GM12878 (cell line): ENCODE measurements at regions not wholly inside any gene's neighbourhood (a gene's known extent, or its start where the extent isn't known, plus 50 kb on each side); places are given as distances from the start of the nearest gene placed in this dataset.

Source experiments
- ATAC-seq: fragments of 200-7000 bp; cut with Tn5 transposase; 3 replicates; pipeline ENCODE4 v1.9.1; 2020; ENCODE audit warnings: mild to moderate bottlenecking, moderate library complexity
- BruUV-seq: library from RNA; stranded (reverse); fragments of 400-500 nt; replicated peaks from 2 replicates; lab custom pipeline; 2021; lab: Mats Ljungman, UMichigan
- CTCF ChIA-PET: fragments of 300-600 bp; sonication (Branson Sonifier 250); formaldehyde crosslinking; extraction: SDS; loops from one replicate; lab custom pipeline; 2021; ENCODE audit warnings: inconsistent platforms; lab: Yijun Ruan, JAX
- POLR2A ChIA-PET: fragments of 350-600 bp; formaldehyde crosslinking; extraction: SDS; loops from one replicate; lab custom pipeline; 2021; ENCODE audit warnings: inconsistent platforms; lab: Charles Lee
- RAD21 ChIA-PET: fragments of 300-600 bp; sonication (Branson Sonifier 250); formaldehyde crosslinking; loops from one replicate; lab custom pipeline; 2023; ENCODE audit warnings: antibody characterized with exemption; ENCODE audit not compliant: unreplicated experiment; lab: Charles Lee
- SMC1A ChIA-PET: fragments of 300-600 bp; sonication (Branson Sonifier 250); formaldehyde crosslinking; loops from one replicate; lab custom pipeline; 2023; ENCODE audit not compliant: unreplicated experiment, uncharacterized antibody; lab: Charles Lee
- DNase-seq: peaks from one replicate; pipeline ENCODE4 v3.0.0-alpha.2; 2011; ENCODE audit warnings: low read depth, low spot score
- FAIRE-seq: peaks from 3 replicates; lab custom pipeline; 2011; peaks lifted over from hg19 to GRCh38; lab: Jason Lieb, UNC
- H2AFZ ChIP-seq: 2 replicates; pipeline ENCODE4 v1.6.0; 2011; ENCODE audit warnings: low read depth, low read length, control low read depth; ENCODE audit not compliant: control insufficient read depth
- H3K27ac ChIP-seq: 2 replicates; pipeline ENCODE4 v1.5.1; 2011; ENCODE audit warnings: control low read depth; ENCODE audit not compliant: control insufficient read depth, insufficient read depth
- H3K27me3 ChIP-seq, 2 experiments: replicated peaks in 1 of 2; 2 replicates each; pipeline versions ENCODE4 v1.6.0 to v1.6.1; 2011; ENCODE audit warnings: low read length in 1 of 2; ENCODE audit not compliant: control insufficient read depth in 2 of 2, insufficient read depth in 2 of 2
- H3K36me3 ChIP-seq, 2 experiments: 2 replicates each; pipeline ENCODE4 v1.5.1; 2011; ENCODE audit warnings: low read length in 1 of 2; ENCODE audit not compliant: control insufficient read depth in 2 of 2, insufficient read depth in 2 of 2
- H3K4me1 ChIP-seq: 2 replicates; pipeline ENCODE4 v1.6.1; 2011; ENCODE audit warnings: mild to moderate bottlenecking, low read length, moderate library complexity, mixed read lengths; ENCODE audit not compliant: control insufficient read depth, insufficient read depth
- H3K4me2 ChIP-seq: 2 replicates; pipeline ENCODE4 v1.6.0; 2011; ENCODE audit warnings: control low read depth; ENCODE audit not compliant: control insufficient read depth, insufficient read depth
- H3K4me3 ChIP-seq: fragments of 200-600 bp; sonication (generic); 2 replicates; pipeline ENCODE4 v1.5.1; 2016
- H3K79me2 ChIP-seq: 2 replicates; pipeline ENCODE4 v1.6.0; 2011; ENCODE audit warnings: low read length; ENCODE audit not compliant: control insufficient read depth, insufficient read depth
- H3K9ac ChIP-seq: 2 replicates; pipeline ENCODE4 v1.8.0; 2011; ENCODE audit warnings: low read length, control low read depth, mixed read lengths; ENCODE audit not compliant: control insufficient read depth, insufficient read depth
- H3K9me3 ChIP-seq: replicated peaks from 3 replicates; pipeline ENCODE4 v1.5.1; 2011; ENCODE audit warnings: mild to moderate bottlenecking, low read length; ENCODE audit not compliant: control insufficient read depth, insufficient read depth
- H4K20me1 ChIP-seq: 2 replicates; pipeline ENCODE4 v1.6.0; 2011; ENCODE audit not compliant: control insufficient read depth, insufficient read depth
- BACH1 ChIP-seq: fragments of 450-650 bp; IDR thresholded peaks from 2 replicates; pipeline ENCODE4 v1.6.1; 2017; ENCODE audit warnings: mild to moderate bottlenecking, borderline replicate concordance
- BCL11A ChIP-seq: IDR thresholded peaks from 2 replicates; pipeline ENCODE4 v1.6.1; 2011; ENCODE audit warnings: low read depth, low read length
- E2F8 ChIP-seq: fragments of 450-650 bp; IDR thresholded peaks from 2 replicates; pipeline ENCODE4 v1.6.1; 2018; ENCODE audit warnings: mild to moderate bottlenecking, low read depth, moderate library complexity; ENCODE audit not compliant: partially characterized antibody
- HSF1 ChIP-seq: fragments of 150-350 bp; IDR thresholded peaks from 2 replicates; pipeline ENCODE4 v1.6.1; 2014; ENCODE audit warnings: mild to moderate bottlenecking, low read depth, low read length
- POLR2A ChIP-seq: IDR thresholded peaks from 2 replicates; pipeline ENCODE4 v1.6.1; 2011; ENCODE audit warnings: low read depth, mild to moderate bottlenecking, low read length
- SIX5 ChIP-seq: IDR thresholded peaks from 2 replicates; pipeline ENCODE4 v1.6.1; 2011; ENCODE audit warnings: mild to moderate bottlenecking, low read depth, low read length, moderate library complexity; ENCODE audit not compliant: severe bottlenecking
- SMC3 ChIP-seq: IDR thresholded peaks from 2 replicates; pipeline ENCODE4 v1.6.1; 2011; ENCODE audit warnings: low read length, improper control_type of control experiment, borderline replicate concordance
- SREBF2 ChIP-seq: IDR thresholded peaks from 2 replicates; pipeline ENCODE4 v1.6.1; 2012; ENCODE audit warnings: mild to moderate bottlenecking, low read length
- ZBTB4 ChIP-seq: fragments of 450-650 bp; formaldehyde crosslinking; IDR thresholded peaks from 2 replicates; pipeline ENCODE4 v1.4.0; 2022; ENCODE audit warnings: mild to moderate bottlenecking, moderate library complexity
- ZSCAN29 ChIP-seq: fragments of 450-650 bp; IDR thresholded peaks from 2 replicates; pipeline ENCODE4 v1.6.1; 2017; ENCODE audit warnings: mild to moderate bottlenecking, moderate library complexity
- WGBS: methylation state at CpG from one replicate; pipeline ENCODE4 v1.1.6; 2016; ENCODE audit warnings: low lambda C conversion rate; ENCODE audit not compliant: insufficient replicate concordance, insufficient coverage; ENCODE audit errors: missing lambda C conversion rate; 5-methylcytosine and 5-hydroxymethylcytosine counted together
- in situ Hi-C: fragments of 300-500 bp; cut with MboI; formaldehyde crosslinking; loops from 9 replicates; pipeline ENCODE4 v1.14.3; 2018; ENCODE audit warnings: mixed read lengths
- intact Hi-C: fragments of 100-400 bp; cut with micrococcal nuclease; formaldehyde crosslinking; loops from one replicate; pipeline ENCODE4 v1.14.2; 2022; ENCODE audit not compliant: unreplicated experiment

- CTCF ChIA-PET: interaction anchor here (1.3 to 6.0 kb wide), 4 partner anchors 24 to 159 kb away, joined by 3 to 46 read pairs (median 20); no protein-coding TSS in a partner anchor
- BruUV-seq: no TSS peak
- Histone ChIP-seq H3K4me2 (no peak overlapping the region), H3K4me3 (no peak overlapping the region), H2AFZ (no peak overlapping the region), H4K20me1 (no peaks in the 10 kb centered on the region), H3K79me2 (no peaks in the 10 kb centered on the region), H3K4me1 (peaks cover 31% of the 10 kb centered on the region), H3K9me3 (no peaks in the 10 kb centered on the region), H3K9ac (no peak overlapping the region), H3K27me3 (no peaks in the 10 kb centered on the region), H3K36me3 (no peaks in the 10 kb centered on the region), H3K27ac (no peak overlapping the region)
- POLR2A ChIA-PET: interaction anchor here (1.0 to 3.1 kb wide), 4 partner anchors 12 to 54 kb away, joined by 3 to 10 read pairs (median 6); no protein-coding TSS in a partner anchor
- RAD21 ChIA-PET: interaction anchor here (0.9 to 3.8 kb wide), 12 partner anchors 20 to 159 kb away, joined by 3 to 55 read pairs (median 5); no protein-coding TSS in a partner anchor
- TF ChIP-seq BCL11A (no peak), HSF1 (no peak), SMC3 (no peak), E2F8 (no peak), ZBTB4 (CRISPR knock-in tag) (no peak), SIX5 (no peak), POLR2A (no peak), SREBF2 (no peak), BACH1 (no peak), ZSCAN29 (no peak)
- ATAC-seq (no peak), FAIRE-seq (no peak), DNase-seq (no peak)
- in situ Hi-C loops (no loop called here), intact Hi-C loops (loop anchor here (5.0 kb wide), 2 partner anchors 276 to 356 kb away; partner anchors contain the start of gene IL18R1)
- SMC1A ChIA-PET: interaction anchor here (0.8 to 9.3 kb wide), 16 partner anchors 9 to 197 kb away, joined by 3 to 108 read pairs (median 6); no protein-coding TSS in a partner anchor
- WGBS: 69% methylated on average over 2 of the region's 2 CpGs
These were observed 61.4 kb upstream of the IL1R1 start for GRCh38 chr2:102081243-102081522.
